BLaER1 (cell line): ENCODE measurements at regions not wholly inside any gene's neighbourhood (a gene's known extent, or its start where the extent isn't known, plus 50 kb on each side); places are given as distances from the start of the nearest gene placed in this dataset.

ENCODE experiments used
- H3K27ac ChIP-seq: shearing (Covaris generic); formaldehyde crosslinking; 2 replicates; pipeline ENCODE4 v1.8.1; 2022
- H3K27me3 ChIP-seq: shearing (Covaris generic); formaldehyde crosslinking; 2 replicates; pipeline ENCODE4 v1.8.1; 2022
- H3K36me3 ChIP-seq: shearing (Covaris generic); formaldehyde crosslinking; 2 replicates; pipeline ENCODE4 v1.8.1; 2022
- H3K4me1 ChIP-seq: shearing (Covaris generic); formaldehyde crosslinking; 2 replicates; pipeline ENCODE4 v1.8.1; 2022
- H3K4me2 ChIP-seq: shearing (Covaris generic); formaldehyde crosslinking; 2 replicates; pipeline ENCODE4 v1.8.1; 2022
- H3K4me3 ChIP-seq: shearing (Covaris generic); formaldehyde crosslinking; 2 replicates; pipeline ENCODE4 v1.8.1; 2022
- H3K9ac ChIP-seq: shearing (Covaris generic); formaldehyde crosslinking; 2 replicates; pipeline ENCODE4 v1.8.1; 2022
- H3K9me3 ChIP-seq: shearing (Covaris generic); formaldehyde crosslinking; 2 replicates; pipeline ENCODE4 v1.8.1; 2022
- H4K20me1 ChIP-seq: shearing (Covaris generic); formaldehyde crosslinking; 2 replicates; pipeline ENCODE4 v1.8.1; 2022
- Cebpa-rat ChIP-seq: shearing (Covaris generic); IDR thresholded peaks from 2 replicates; pipeline ENCODE4 v1.8.1; 2022

DNA sequence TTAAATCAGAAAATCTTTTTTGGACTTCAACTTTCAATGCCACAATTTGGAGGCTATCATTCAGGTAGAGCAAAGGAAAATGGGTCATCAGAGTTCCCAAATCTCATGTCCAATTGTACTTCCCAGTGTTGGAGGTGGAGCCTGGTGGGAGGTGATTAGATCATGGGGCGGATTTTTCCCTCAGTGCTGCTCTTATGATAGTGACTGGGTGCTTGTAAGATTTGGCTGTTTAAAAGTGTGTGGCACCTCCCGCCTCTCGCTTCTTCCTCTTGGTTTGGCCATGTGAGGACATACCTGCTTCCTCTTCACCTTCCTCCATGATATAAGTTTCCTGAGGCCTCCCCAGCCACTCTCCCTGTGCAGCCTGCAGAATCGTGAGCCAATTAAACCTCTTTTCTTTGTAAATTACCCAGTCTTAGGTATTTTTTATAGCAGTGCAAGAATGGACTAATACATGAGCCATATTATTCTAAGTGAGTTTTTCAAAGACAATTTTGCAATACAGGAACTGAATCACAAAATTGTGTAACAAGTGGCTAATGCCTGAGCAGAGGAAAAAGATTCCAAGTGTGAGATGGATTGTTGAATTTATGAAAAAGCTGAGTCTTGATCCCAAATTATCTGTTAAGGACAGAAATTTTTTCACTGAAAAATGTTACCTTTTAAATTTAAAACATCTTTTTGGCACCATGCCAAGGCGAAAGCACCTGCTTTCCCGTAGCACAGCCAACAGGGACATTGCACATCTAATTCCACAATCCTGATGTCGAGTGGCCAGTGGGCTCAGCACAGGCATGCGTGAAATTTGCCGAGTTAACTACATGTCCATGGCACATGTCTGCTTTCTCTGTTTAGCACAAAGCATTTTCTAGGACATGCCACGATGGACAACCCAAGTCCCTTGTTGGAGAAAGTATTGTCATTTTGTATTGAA lies 150.9 kb downstream of the COL6A3 start:
- Histone ChIP-seq H3K9me3 (peaks cover 15% of the 10 kb centered on the region), H3K9ac (no peak overlapping the region), H3K27me3 (no peaks in the 10 kb centered on the region), H4K20me1 (no peaks in the 10 kb centered on the region), H3K36me3 (0 out of 2 replicates have a peak, but pooled peaks cover 3% of the 10 kb centered on the region), H3K4me1 (peaks cover 3% of the 10 kb centered on the region), H3K27ac (no peak overlapping the region), H3K4me2 (no peak overlapping the region), H3K4me3 (no peak overlapping the region)
- TF ChIP-seq Cebpa-rat, result no peak

- no peak overlapping the region for H3K9ac ChIP-seq
- peaks cover 15% of the 10 kb centered on the region for H3K9me3 ChIP-seq
- no peaks in the 10 kb centered on the region for H3K27me3 ChIP-seq
- no peaks in the 10 kb centered on the region for H4K20me1 ChIP-seq
- no peak for TF ChIP-seq Cebpa-rat
- 0 out of 2 replicates have a peak, but pooled peaks cover 3% of the 10 kb centered on the region for H3K36me3 ChIP-seq
- H3K4me2 ChIP-seq, result no peak overlapping the region
- H3K4me3 ChIP-seq, result no peak overlapping the region
- no peak overlapping the region for H3K27ac ChIP-seq
- no peaks in the 10 kb centered on the region for H3K4me1 ChIP-seq
These were observed 149.3 kb downstream of the COL6A3 start for GRCh38 chr2:237264480-237265219.

DNA sequence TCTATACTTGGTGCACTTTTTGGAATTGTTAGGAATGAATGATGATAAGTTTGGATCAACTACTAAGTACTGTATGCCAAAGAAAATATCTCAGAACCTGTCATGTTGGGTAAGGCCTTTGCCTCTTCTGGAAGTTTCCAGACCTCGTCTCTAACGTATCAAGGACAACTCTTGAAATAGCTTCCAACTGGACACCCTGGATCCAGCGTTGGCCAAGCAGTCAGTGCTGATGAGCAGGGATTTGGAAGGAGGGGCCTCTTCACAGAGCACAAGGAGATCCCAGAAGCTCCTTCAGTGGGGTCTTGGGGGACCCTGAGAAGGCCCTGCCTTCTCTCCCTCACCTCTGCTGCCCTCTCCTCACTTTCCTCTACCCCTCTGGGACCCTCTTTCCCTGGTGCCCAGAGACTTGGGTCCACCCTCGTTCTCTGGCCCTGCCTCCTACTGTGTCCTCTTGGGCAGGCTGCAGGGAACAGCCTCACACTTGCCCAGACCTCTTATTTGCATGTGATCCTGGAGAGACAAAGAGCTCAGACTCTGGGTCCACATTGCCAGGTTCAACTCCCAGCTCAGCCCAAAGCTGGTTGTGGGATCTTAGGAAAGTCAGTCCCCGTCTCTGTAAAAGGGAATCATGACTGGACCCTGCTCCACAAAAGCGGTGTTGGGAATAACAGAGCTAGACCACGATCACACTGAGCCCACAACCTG lies 145.8 kb downstream of the COL6A3 start:
- Histone ChIP-seq H3K36me3 (no peaks in the 10 kb centered on the region), H3K4me2 (no peak overlapping the region), H3K4me3 (no peak overlapping the region), H3K27me3 (no peaks in the 10 kb centered on the region), H4K20me1 (no peaks in the 10 kb centered on the region), H3K9me3 (no peaks in the 10 kb centered on the region), H3K9ac (no peak overlapping the region), H3K27ac (no peak overlapping the region), H3K4me1 (no peaks in the 10 kb centered on the region)
- no peak for TF ChIP-seq Cebpa-rat

DNA sequence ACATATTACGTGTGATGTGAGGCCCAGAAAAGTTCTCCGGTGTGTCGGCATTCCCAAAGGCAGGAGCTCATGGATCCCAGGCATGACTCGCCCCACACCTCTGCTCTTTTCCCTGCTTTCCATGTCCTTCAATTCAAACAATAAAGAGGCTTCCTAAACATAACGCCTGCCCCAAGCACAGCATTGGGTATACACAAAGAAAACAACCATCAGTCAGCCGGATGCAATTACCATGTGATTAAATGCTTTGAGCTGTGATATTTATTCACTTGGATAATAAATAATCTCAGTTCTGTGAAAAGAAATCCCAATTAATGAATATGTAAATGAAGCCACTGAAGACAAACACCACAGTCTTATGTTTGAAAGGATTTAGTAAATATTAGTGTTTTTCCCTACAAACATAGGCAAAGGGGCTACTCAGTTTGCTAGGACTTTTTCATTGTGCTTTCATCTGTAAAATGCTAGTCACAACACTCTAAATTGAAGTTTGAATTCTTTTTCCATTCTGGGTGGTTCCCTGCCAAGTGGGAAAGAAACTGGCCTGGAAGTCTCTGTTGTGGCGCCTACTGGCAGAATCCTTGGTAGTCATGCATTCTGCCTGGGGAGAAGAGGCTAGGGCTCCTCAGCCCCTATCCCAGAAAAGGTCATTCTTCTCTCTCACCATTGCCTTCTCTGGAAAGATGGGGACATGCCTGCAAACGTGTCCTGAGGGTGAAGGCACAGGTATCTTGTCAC lies 144.7 kb downstream of the COL6A3 start:
- Histone ChIP-seq H3K9me3 (no peaks in the 10 kb centered on the region), H3K4me2 (no peak overlapping the region), H3K36me3 (no peaks in the 10 kb centered on the region), H3K27ac (no peak overlapping the region), H3K9ac (no peak overlapping the region), H3K27me3 (no peaks in the 10 kb centered on the region), H3K4me1 (no peaks in the 10 kb centered on the region), H3K4me3 (no peak overlapping the region), H4K20me1 (no peaks in the 10 kb centered on the region)
- TF ChIP-seq Cebpa-rat, result no peak

DNA sequence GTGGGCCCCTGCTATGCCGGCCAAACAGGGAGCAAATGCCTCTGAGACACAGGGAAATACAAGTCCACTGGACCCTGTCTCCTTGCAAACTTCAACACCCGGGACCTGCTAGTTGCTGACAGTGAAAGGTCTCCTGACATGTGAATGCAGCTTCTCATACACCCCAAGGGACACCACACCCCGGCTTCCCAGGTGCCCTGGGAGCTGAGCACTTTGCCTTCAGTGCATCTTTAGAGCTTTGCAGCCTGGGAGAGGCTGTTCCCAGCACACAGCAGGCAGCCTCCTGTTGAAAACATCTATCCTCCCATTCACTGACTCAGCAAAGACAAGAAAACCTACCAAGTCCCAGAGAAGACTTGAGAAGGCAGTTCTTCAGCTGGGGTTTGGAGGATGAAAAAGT lies 143.4 kb downstream of the COL6A3 start:
- Histone ChIP-seq H3K9ac (no peak overlapping the region), H3K27ac (no peak overlapping the region), H3K27me3 (no peaks in the 10 kb centered on the region), H3K9me3 (no peaks in the 10 kb centered on the region), H3K36me3 (no peaks in the 10 kb centered on the region), H3K4me2 (no peak overlapping the region), H3K4me3 (no peak overlapping the region), H4K20me1 (no peaks in the 10 kb centered on the region), H3K4me1 (no peaks in the 10 kb centered on the region)
- no peak for TF ChIP-seq Cebpa-rat

DNA sequence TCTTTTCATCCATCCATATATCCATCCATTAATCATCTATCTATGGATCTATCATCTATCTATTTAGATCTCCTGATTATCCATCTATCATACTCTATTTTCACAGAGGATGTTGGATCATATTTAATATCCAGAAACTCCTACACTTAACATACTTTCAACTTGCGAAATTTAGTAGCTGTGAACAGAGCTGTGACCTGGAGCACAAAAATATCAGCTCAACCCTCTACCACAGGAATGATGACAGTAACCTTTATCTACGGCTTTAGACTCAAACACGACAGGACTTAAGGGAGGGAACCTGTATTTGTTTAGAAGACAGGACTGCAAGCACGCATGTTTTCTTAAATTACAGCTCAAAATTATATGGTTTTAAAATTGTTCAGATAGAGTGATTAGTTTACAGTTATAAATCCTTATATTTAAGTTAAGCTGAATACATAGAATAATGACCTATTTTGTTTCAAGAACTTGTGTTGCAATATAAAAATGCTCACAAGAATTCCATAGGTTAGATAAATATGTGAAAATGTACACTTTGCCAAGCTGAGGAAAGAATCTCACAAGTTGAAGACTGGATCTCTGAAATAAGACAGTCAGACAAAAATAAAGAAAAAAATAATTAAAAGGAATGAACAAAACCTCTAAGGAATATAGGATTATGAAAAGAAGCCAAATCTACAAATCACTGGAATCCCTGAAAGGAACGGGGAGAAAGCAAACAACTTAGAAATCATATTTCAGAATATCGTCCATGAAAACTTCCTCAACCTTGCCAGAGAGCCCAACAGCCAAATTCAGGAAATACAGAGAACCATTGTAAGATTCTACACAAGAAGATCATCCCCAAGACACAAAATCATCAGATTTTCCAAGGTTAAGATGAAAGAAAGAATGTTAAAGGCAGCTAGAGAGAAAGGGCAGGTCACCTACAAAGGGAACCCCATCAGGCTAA lies 142.0 kb downstream of the COL6A3 start:
- Histone ChIP-seq H3K4me3 (no peak overlapping the region), H3K27ac (no peak overlapping the region), H3K4me1 (no peaks in the 10 kb centered on the region), H3K9ac (no peak overlapping the region), H3K27me3 (no peaks in the 10 kb centered on the region), H3K36me3 (no peaks in the 10 kb centered on the region), H3K4me2 (no peak overlapping the region), H3K9me3 (0 out of 2 replicates have a peak, but pooled peaks cover 3% of the 10 kb centered on the region), H4K20me1 (no peaks in the 10 kb centered on the region)
- no peak for TF ChIP-seq Cebpa-rat
